ENCODE measurements at regions not wholly inside any gene's neighbourhood (a gene's known extent, or its start where the extent isn't known, plus 50 kb on each side); places are given as distances from the start of the nearest gene placed in this dataset.

DNA sequence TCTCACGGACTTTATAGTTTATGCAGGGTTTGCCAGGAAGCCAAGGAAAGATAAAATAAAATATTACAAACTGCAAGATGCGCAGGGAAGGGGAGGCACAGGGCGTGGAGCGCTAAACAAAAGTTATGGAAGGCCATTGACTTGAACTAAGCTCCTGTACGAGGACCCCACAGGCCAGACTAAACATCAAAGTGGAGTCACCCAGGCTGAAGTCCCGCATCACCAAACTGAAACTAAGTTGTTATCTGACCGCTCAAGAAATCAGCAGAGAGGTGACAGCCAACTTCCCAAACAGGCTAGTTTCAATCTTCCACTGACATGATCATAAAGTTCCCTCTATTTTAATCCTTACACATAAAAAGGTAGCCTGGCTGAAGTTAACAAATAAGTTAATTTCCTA, 90.5 kb upstream of the YWHAQ start:
- no peak for TF ChIP-seq EP300 (IDR thresholded peaks at IDR 0.05)
- TF ChIP-seq POLR2A (IDR thresholded peaks at IDR 0.05): no peak

All from stomach (tissue), 4 donors.